WTC11 (cell line): ENCODE measurements at regions not wholly inside any gene's neighbourhood (a gene's known extent, or its start where the extent isn't known, plus 50 kb on each side); places are given as distances from the start of the nearest gene placed in this dataset.
A peak's percentile ranks its signal among the peaks of the same experiment; 100 is the strongest.
"Not testable (repeated sequence)": the region's sequence is repeated elsewhere in the genome, so short reads cannot be mapped to it uniquely, and the experiment has no call there.

Source experiments
- ATAC-seq: fragments of 200-7000 bp; cut with Tn5 transposase; 2 replicates; pipeline ENCODE4 v1.10.0; 2021; ENCODE audit warnings: mild to moderate bottlenecking, moderate library complexity
- CTCF ChIA-PET: fragments of 300-600 bp; sonication (Branson Sonifier 250); formaldehyde crosslinking; loops from one replicate; lab custom pipeline; 2021; ENCODE audit warnings: antibody characterized with exemption; lab: Charles Lee
- POLR2A ChIA-PET: fragments of 350-600 bp; sonication (Branson Sonifier 250); formaldehyde crosslinking; loops from one replicate; lab custom pipeline; 2021; ENCODE audit warnings: antibody characterized with exemption; lab: Charles Lee
- DNase-seq: peaks from one replicate; pipeline ENCODE4 v3.0.0; 2021; ENCODE audit warnings: low spot score
- H3K27ac Mint-ChIP-seq: 2 replicates; pipeline ENCODE4 v1.8.0; 2021; ENCODE audit warnings: mixed read lengths
- H3K27me3 Mint-ChIP-seq: 2 replicates; pipeline ENCODE4 v1.8.0; 2021; ENCODE audit warnings: low read depth, mild to moderate bottlenecking, moderate library complexity, mixed read lengths
- H3K36me3 Mint-ChIP-seq: 2 replicates; pipeline ENCODE4 v1.8.0; 2021; ENCODE audit warnings: mixed read lengths
- H3K4me1 Mint-ChIP-seq: 2 replicates; pipeline ENCODE4 v1.8.0; 2022; ENCODE audit warnings: mixed read lengths
- H3K4me3 Mint-ChIP-seq: 2 replicates; pipeline ENCODE4 v1.8.0; 2021; ENCODE audit warnings: mild to moderate bottlenecking, moderate library complexity, mixed read lengths
- H3K9me3 Mint-ChIP-seq: 2 replicates; pipeline ENCODE4 v1.8.0; 2021; ENCODE audit warnings: mixed read lengths
- AR ChIP-seq: fragments of 250-450 bp; sonication (Bioruptor Pico); IDR thresholded peaks from 2 replicates; pipeline ENCODE4 v1.9.0; 2021; ENCODE audit warnings: mild to moderate bottlenecking
- CREM ChIP-seq: sonication (generic); formaldehyde crosslinking; IDR thresholded peaks from 2 replicates; pipeline ENCODE4 v1.8.1; 2022; ENCODE audit warnings: mild to moderate bottlenecking, missing genetic modification reagents, moderate library complexity
- CTCF ChIP-seq: fragments of 200-600 bp; IDR thresholded peaks from 2 replicates; pipeline ENCODE4 v1.8.0; 2022; ENCODE audit warnings: antibody characterized with exemption
- EMX1 ChIP-seq: fragments of 250-450 bp; sonication (Bioruptor Pico); IDR thresholded peaks from 2 replicates; pipeline ENCODE4 v1.8.0; 2021; ENCODE audit warnings: mild to moderate bottlenecking
- GABPB1 ChIP-seq: sonication (generic); formaldehyde crosslinking; IDR thresholded peaks from 2 replicates; pipeline ENCODE4 v1.8.1; 2023; ENCODE audit warnings: mild to moderate bottlenecking, missing genetic modification reagents
- HMGA2 ChIP-seq: fragments of 250-450 bp; sonication (Bioruptor Pico); IDR thresholded peaks from 2 replicates; pipeline ENCODE4 v1.4.0; 2021; ENCODE audit warnings: mild to moderate bottlenecking, moderate library complexity
- KAT7 ChIP-seq: sonication (generic); formaldehyde crosslinking; IDR thresholded peaks from 2 replicates; pipeline ENCODE4 v1.8.1; 2023; ENCODE audit warnings: missing genetic modification reagents, mild to moderate bottlenecking, borderline replicate concordance
- NFE2L1 ChIP-seq: sonication (generic); formaldehyde crosslinking; IDR thresholded peaks from 2 replicates; pipeline ENCODE4 v1.8.1; 2023; ENCODE audit warnings: missing genetic modification reagents
- NR1H2 ChIP-seq: sonication (generic); formaldehyde crosslinking; IDR thresholded peaks from 2 replicates; pipeline ENCODE4 v1.9.0; 2021; ENCODE audit warnings: mild to moderate bottlenecking, moderate library complexity, missing genetic modification reagents
- NR3C1 ChIP-seq: sonication (generic); formaldehyde crosslinking; conservative IDR thresholded peaks from 2 replicates; pipeline ENCODE4 v1.8.1; 2023; ENCODE audit warnings: low read depth, mild to moderate bottlenecking, missing genetic modification reagents
- PRRX2 ChIP-seq: fragments of 250-450 bp; sonication (Bioruptor Pico); IDR thresholded peaks from 2 replicates; pipeline ENCODE4 v1.8.0; 2021; ENCODE audit warnings: mild to moderate bottlenecking
- RELA ChIP-seq: sonication (generic); formaldehyde crosslinking; IDR thresholded peaks from 2 replicates; pipeline ENCODE4 v1.8.1; 2022; ENCODE audit warnings: missing genetic modification reagents, mild to moderate bottlenecking, borderline replicate concordance
- RORB ChIP-seq: fragments of 250-450 bp; sonication (Bioruptor Pico); IDR thresholded peaks from 2 replicates; pipeline ENCODE4 v1.9.0; 2021; ENCODE audit warnings: mild to moderate bottlenecking
- SMAD3 ChIP-seq: sonication (generic); formaldehyde crosslinking; IDR thresholded peaks from 2 replicates; pipeline ENCODE4 v1.8.0; 2022; ENCODE audit warnings: missing genetic modification reagents, mild to moderate bottlenecking, borderline replicate concordance
- SP1 ChIP-seq: sonication (generic); formaldehyde crosslinking; conservative IDR thresholded peaks from 2 replicates; pipeline ENCODE4 v1.8.1; 2022; ENCODE audit warnings: missing genetic modification reagents
- TP53 ChIP-seq: sonication (generic); formaldehyde crosslinking; IDR thresholded peaks from 2 replicates; pipeline ENCODE4 v1.8.1; 2023; ENCODE audit warnings: mild to moderate bottlenecking, missing genetic modification reagents
- ZNF281 ChIP-seq: sonication (generic); formaldehyde crosslinking; IDR thresholded peaks from 2 replicates; pipeline ENCODE4 v1.8.0; 2023; ENCODE audit warnings: mild to moderate bottlenecking, missing genetic modification reagents
- ZNF317 ChIP-seq: sonication (generic); formaldehyde crosslinking; IDR thresholded peaks from 2 replicates; pipeline ENCODE4 v1.8.1; 2023; ENCODE audit warnings: low read depth, mild to moderate bottlenecking, moderate library complexity, missing genetic modification reagents, borderline replicate concordance
- ZNF512 ChIP-seq: sonication (generic); formaldehyde crosslinking; IDR thresholded peaks from 2 replicates; pipeline ENCODE4 v1.8.1; 2022; ENCODE audit warnings: missing genetic modification reagents, borderline replicate concordance
- ZNF671 ChIP-seq: fragments of 250-450 bp; sonication (Bioruptor Pico); IDR thresholded peaks from 2 replicates; pipeline ENCODE4 v1.8.0; 2021; ENCODE audit warnings: mild to moderate bottlenecking

GRCh38 chr2:114368705-114369104 is 73.7 kb upstream of the DPP10 start:
- Mint-ChIP-seq H3K27ac (no peak overlapping the region), H3K9me3 (peaks cover 64% of the 10 kb centered on the region), H3K4me1 (no peaks in the 10 kb centered on the region), H3K27me3 (no peaks in the 10 kb centered on the region; the same call in 1 of the 2 replicates), H3K4me3 (no peak overlapping the region), H3K36me3 (peaks cover 39% of the 10 kb centered on the region)
- ChIA-PET CTCF (no interaction called here), POLR2A (no interaction called here)
- no peak for ATAC-seq
- TF ChIP-seq ZNF317 (CRISPR knock-in tag) (peak; percentile 94), NFE2L1 (no peak)
- no peak for DNase-seq

GRCh38 chr2:114371721-114372120 is 70.7 kb upstream of the DPP10 start:
- DNase-seq, POLR2A ChIA-PET, CTCF ChIA-PET, H3K4me1 Mint-ChIP-seq, H3K4me3 Mint-ChIP-seq, H3K27me3 Mint-ChIP-seq, H3K27ac Mint-ChIP-seq, ATAC-seq: not testable (repeated sequence)
- H3K36me3 Mint-ChIP-seq, result peaks cover 36% of the 10 kb centered on the region
- peaks cover 69% of the 10 kb centered on the region for H3K9me3 Mint-ChIP-seq

GRCh38 chr2:114373591-114373990 is 68.8 kb upstream of the DPP10 start:
- POLR2A ChIA-PET, result no interaction called here
- peaks cover 64% of the 10 kb centered on the region for H3K9me3 Mint-ChIP-seq
- DNase-seq, result no peak
- H3K4me3 Mint-ChIP-seq, result no peak overlapping the region
- TF ChIP-seq EMX1 (CRISPR knock-in tag), result no peak
- CTCF ChIA-PET, result no interaction called here
- H3K27me3 Mint-ChIP-seq, result no peaks in the 10 kb centered on the region; the same call in 1 of the 2 replicates
- peaks cover 29% of the 10 kb centered on the region for H3K36me3 Mint-ChIP-seq
- no peaks in the 10 kb centered on the region for H3K4me1 Mint-ChIP-seq
- H3K27ac Mint-ChIP-seq, result no peak overlapping the region
- no peak for ATAC-seq

GRCh38 chr2:114384441-114384840 is 58.0 kb upstream of the DPP10 start:
- ChIA-PET CTCF (no interaction called here), POLR2A (no interaction called here)
- Mint-ChIP-seq H3K4me3 (no peak overlapping the region), H3K9me3 (peaks cover 55% of the 10 kb centered on the region), H3K36me3 (peaks cover 20% of the 10 kb centered on the region), H3K27me3 (no peaks in the 10 kb centered on the region; the same call in none of the 2 replicates), H3K27ac (no peak overlapping the region), H3K4me1 (peaks cover 6% of the 10 kb centered on the region; the same call in 1 of the 2 replicates)
- ATAC-seq (no peak), DNase-seq (no peak)
- TF ChIP-seq KAT7 (CRISPR knock-in tag), result no peak
- TF ChIP-seq NR1H2 (CRISPR knock-in tag), result no peak
- no peak for TF ChIP-seq TP53
- TF ChIP-seq NR3C1, result no peak
- TF ChIP-seq GABPB1 (CRISPR knock-in tag), result no peak
- no peak for TF ChIP-seq ZNF671
- TF ChIP-seq HMGA2, result no peak
- TF ChIP-seq AR (CRISPR knock-in tag), result no peak
- TF ChIP-seq ZNF512 (CRISPR knock-in tag), result no peak
- TF ChIP-seq RELA, result no peak

GRCh38 chr2:114389021-114389420 is 53.4 kb upstream of the DPP10 start:
- H3K36me3 Mint-ChIP-seq, result peaks cover 22% of the 10 kb centered on the region
- ATAC-seq (no peak), DNase-seq (no peak)
- ChIA-PET CTCF (no interaction called here), POLR2A (no interaction called here)
- H3K4me1 Mint-ChIP-seq, result peaks cover 13% of the 10 kb centered on the region
- no peaks in the 10 kb centered on the region; the same call in 1 of the 2 replicates for H3K27me3 Mint-ChIP-seq
- peaks cover 64% of the 10 kb centered on the region for H3K9me3 Mint-ChIP-seq
- H3K27ac Mint-ChIP-seq, result no peak overlapping the region
- H3K4me3 Mint-ChIP-seq, result no peak overlapping the region
- TF ChIP-seq ZNF317 (CRISPR knock-in tag), result no peak
- no peak for TF ChIP-seq NFE2L1
- no peak for TF ChIP-seq CTCF
- TF ChIP-seq RELA, result no peak
- TF ChIP-seq SMAD3, result no peak
- TF ChIP-seq CREM (CRISPR knock-in tag), result no peak
- TF ChIP-seq ZNF281 (CRISPR knock-in tag), result no peak
- no peak for TF ChIP-seq SP1 (CRISPR knock-in tag)
- TF ChIP-seq ZNF671, result no peak
- no peak for TF ChIP-seq RORB (CRISPR knock-in tag)
- no peak for TF ChIP-seq PRRX2
